ENCODE measurements at regions not wholly inside any gene's neighbourhood (a gene's known extent, or its start where the extent isn't known, plus 50 kb on each side); places are given as distances from the start of the nearest gene placed in this dataset.
A peak's percentile ranks its signal among the peaks of the same experiment; 100 is the strongest.
"Not testable (repeated sequence)": the region's sequence is repeated elsewhere in the genome, so short reads cannot be mapped to it uniquely, and the experiment has no call there.

GRCh38 chr10:33794460-33794859 lies 460.0 kb upstream of the NRP1 start:
- DNase-seq = no peak

GRCh38 chr10:33793793-33794192 lies 459.3 kb upstream of the NRP1 start:
- DNase-seq = no peak

- DNase-seq = no peak
These were observed 456.8 kb upstream of the NRP1 start for GRCh38 chr10:33791272-33791660.

- no peak for DNase-seq
These were observed 456.2 kb upstream of the NRP1 start for GRCh38 chr10:33790521-33791271.

- DNase-seq = no peak
These were observed 449.1 kb upstream of the NRP1 start for GRCh38 chr10:33783557-33783956.

- no peak for DNase-seq
These were observed 448.6 kb upstream of the NRP1 start for GRCh38 chr10:33783078-33783477.

- DNase-seq = no peak
These were observed 447.3 kb upstream of the NRP1 start for GRCh38 chr10:33781606-33782395.

GRCh38 chr10:33780961-33781360 lies 446.5 kb upstream of the NRP1 start:
- DNase-seq = no peak

GRCh38 chr10:33777223-33777622 lies 442.8 kb upstream of the NRP1 start:
- no peak for DNase-seq

- DNase-seq = no peak
These were observed 442.1 kb upstream of the NRP1 start for GRCh38 chr10:33776419-33777070.

- no peak for DNase-seq
These were observed 440.4 kb upstream of the NRP1 start for GRCh38 chr10:33774857-33775256.

GRCh38 chr10:33773886-33774480 lies 439.5 kb upstream of the NRP1 start:
- DNase-seq = no peak

GRCh38 chr10:33773253-33773573 lies 438.7 kb upstream of the NRP1 start:
- DNase-seq = no peak

- peak in 35 of 58 donors; percentile 3 to 58 (median 13) for DNase-seq
These were observed 438.1 kb upstream of the NRP1 start for GRCh38 chr10:33772370-33773252.

GRCh38 chr10:33771856-33772255 lies 437.4 kb upstream of the NRP1 start:
- DNase-seq = not testable (repeated sequence)

- DNase-seq = no peak
These were observed 430.3 kb upstream of the NRP1 start for GRCh38 chr10:33764694-33765185.

- no peak for DNase-seq
These were observed 425.8 kb upstream of the NRP1 start for GRCh38 chr10:33760056-33760943.

- no peak for DNase-seq
These were observed 424.7 kb upstream of the NRP1 start for GRCh38 chr10:33759191-33759590.

GRCh38 chr10:33758299-33758698 lies 423.8 kb upstream of the NRP1 start:
- no peak for DNase-seq

- DNase-seq = no peak
These were observed 419.6 kb upstream of the NRP1 start for GRCh38 chr10:33754052-33754451.

All from anterior cingulate cortex (tissue), 58 donors.